ENCODE measurements at regions not wholly inside any gene's neighbourhood (a gene's known extent, or its start where the extent isn't known, plus 50 kb on each side); places are given as distances from the start of the nearest gene placed in this dataset.

- TF ChIP-seq SIN3A (conservative IDR thresholded peaks at IDR 0.05 in 1 of 2, IDR thresholded peaks at IDR 0.05 in 1 of 2; ENCODE audit: low read depth in 1 of 2, low read length in 2 of 2) (no peak), ATF3 (IDR thresholded peaks at IDR 0.05; ENCODE audit: insufficient read depth, low read depth, low read length) (no peak)
Measured at GRCh38 chr2:134140251-134140661, 113.6 kb upstream of the MGAT5 start (continued).

Data from H1 (cell line).